ENCODE measurements at regions not wholly inside any gene's neighbourhood (a gene's known extent, or its start where the extent isn't known, plus 50 kb on each side); places are given as distances from the start of the nearest gene placed in this dataset.
"Not testable (repeated sequence)": the region's sequence is repeated elsewhere in the genome, so short reads cannot be mapped to it uniquely, and the experiment has no call there.

DNA sequence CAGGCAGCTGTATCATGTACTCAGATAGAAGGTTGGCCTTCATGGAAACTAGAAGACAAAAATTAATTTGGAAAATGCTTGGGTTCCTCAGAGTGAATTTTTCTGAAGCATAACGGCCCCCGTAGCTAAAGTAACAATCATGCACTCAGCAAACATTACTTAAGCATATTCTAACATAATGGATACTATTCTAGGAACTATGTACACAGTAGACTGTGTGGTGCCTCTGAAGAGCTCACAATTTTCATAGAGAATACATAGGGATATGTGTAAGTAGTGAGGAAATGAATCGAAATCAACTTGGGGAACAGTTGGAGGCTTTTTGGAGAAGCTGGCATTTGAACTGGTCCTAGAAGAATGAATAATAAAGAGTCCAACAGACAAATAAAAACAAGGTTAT, 1045.0 kb downstream of the GLUD2 start:
- no peak for DNase-seq

DNA sequence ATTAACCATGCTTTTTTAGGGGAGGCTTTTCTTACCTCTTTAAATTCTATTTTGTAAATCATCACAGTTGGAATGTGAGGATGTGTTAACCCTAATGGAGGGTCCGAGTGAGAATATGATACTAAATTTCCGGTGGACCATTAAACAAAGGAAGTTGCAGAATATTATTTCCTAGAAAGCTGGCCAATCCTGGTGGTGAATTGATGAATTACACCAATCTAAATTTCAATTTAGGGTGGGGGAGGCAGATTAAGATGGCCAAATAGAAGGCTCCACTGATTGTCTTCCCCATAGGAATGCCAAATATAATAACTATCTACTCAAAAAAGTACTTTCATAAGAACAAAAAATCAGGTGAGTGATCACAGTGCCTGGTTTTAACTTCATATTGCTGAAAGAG, 1045.6 kb downstream of the GLUD2 start:
- no peak for DNase-seq

DNA sequence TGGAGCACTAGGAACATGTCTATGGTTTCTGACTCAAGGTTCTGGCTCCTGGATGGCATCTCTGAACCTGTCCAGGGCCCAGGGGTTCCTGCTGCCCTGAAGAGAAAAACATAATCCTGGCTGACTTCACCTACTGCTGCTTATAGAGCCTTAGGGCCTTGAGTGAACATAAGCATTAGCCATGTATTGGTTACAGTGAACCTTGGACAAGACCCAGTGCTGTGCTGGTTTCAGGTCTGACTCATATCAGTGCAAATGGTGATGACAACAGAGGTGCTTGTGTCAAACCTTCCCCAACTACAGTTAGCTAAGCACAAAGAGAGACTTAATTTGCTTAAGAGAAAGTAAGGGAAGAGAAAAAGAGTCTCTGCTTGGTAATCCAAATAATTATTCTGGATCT, 1047.2 kb downstream of the GLUD2 start:
- DNase-seq: no peak

DNA sequence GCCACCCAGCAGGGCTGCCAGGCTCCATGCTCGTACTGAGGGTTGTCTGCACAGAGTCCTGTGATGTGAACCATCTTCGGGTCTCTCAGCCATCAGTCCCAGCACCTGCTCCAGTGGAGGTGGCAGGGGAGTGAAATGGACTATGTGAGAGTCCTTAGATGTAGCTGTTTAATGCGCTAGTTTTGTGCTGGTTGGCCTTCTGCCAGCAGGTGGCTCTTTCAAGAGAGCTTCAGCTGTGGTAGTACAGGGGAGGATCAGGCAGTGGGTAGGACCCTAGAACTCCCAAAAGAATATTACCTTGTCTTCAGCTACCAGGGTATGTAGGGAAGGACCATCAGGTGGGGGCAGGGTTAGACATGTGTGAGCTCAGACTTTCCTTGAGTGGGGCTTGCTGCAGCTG, 1066.0 kb downstream of the GLUD2 start:
- DNase-seq: no peak

DNA sequence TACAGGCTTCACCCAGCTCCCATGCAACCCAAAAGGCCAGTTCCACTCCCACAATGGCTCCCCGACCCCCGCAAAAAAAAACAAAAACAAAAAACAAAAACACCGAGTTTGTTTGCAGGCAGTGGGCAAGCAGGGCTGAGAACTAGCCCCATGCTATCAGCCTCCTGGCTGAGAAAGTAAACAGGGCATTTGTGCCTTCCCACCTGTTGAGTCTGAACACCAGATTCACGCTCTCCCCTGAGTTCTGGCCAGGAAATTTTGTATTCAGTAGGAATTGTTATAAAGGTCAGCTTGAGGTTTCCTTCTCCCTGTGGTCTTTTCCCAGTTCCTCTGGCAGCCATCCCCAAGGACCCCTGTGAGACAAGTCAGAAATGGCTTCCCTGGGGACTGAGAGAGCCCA, 1066.5 kb downstream of the GLUD2 start:
- DNase-seq: no peak

DNA sequence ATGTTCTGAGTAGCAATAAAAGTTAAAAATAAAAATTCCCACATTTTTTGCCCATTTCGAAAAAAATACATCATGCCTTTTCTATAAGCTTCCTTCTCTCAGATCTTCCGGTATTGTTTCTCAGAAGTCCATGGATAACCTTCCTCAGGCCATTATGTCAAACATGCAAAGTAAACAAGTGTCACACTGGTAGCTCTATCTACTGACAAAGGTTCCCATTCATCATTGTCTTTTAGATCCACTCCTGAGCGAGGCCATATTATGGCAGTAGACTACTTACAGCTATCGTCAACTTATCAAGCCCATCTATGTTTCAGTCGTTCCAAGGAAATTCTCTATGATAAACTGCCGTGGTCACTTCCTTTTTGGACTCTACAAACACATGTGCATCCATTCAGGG, 1068.2 kb downstream of the GLUD2 start:
- no peak for DNase-seq

DNA sequence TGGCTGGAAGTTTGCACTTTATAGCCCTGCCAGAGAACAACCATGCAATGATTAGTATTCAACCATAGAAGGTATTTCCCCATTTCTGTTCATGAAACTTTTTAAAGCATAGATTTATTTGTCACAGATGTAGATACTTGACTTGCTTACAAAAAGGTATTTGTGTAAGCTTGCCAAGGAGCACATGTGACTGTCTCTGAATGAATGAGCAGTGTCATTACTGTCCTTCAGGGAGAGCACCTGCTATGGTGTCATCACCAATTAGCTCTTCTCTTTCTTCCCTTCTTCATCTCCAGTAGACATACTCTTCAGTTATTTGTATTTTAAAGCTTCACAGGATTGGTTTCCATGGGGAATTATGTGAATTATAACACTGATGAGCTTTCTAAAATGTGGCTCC, 1064.7 kb upstream of the GRIA3 start:
- no peak for DNase-seq

DNA sequence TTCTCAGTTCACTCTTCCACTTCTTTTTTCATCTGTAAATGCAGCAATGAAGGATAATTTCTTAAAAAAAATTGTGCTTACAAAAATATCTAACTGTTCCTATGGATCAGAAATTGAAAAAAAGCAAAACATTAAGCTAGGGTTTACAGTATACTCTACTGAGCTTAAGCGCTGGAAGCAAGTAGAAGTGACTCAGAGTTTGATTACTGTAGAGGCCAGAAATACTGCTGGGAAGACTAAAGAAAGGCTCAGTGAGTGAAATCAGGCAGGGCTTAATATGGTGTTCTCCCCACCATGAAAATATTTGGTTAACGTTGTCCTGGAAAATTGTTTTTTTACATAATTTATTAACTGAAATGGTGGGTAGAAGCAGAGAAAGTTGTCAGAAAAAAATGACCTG, 1061.8 kb upstream of the GRIA3 start:
- DNase-seq: no peak

DNA sequence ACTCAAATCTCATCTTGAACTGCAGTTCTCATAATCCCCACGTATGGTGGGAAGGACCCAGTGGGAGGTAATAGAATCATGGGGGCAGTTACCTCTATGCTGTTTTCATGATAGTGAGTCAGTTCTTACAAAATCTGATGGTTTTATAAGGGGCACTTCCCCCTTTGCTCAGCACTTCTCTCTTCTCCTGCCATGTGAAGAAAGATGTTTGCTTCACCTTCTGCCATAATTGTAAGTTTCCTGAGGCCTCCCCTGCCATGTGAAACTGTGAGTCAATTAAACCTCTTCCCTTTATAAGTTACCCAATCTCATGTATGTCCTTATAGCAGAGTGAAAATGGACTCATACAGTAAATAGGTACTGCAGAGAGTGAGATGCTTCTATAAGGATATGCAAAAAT, 1050.6 kb upstream of the GRIA3 start:
- no peak for DNase-seq

DNA sequence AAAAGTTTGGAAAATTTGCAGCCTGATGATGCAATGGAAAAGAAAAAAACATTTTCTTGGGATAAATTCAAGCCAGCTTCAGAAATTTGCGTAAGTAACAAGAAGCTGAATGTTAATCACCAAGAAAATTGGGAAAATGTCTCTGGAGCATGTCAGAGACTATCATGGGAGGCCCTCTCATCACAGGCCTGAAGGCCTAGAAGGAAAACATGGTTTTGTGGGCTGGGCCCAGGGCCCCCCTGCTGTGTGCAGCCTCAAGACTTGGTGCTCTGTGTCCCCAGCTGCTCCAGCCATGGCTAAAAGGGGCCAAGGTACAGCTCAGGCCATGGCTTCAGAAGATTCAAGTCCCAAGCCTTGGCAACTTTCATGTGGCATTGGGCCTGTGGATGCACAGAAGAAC, 1049.8 kb upstream of the GRIA3 start:
- no peak for DNase-seq

DNA sequence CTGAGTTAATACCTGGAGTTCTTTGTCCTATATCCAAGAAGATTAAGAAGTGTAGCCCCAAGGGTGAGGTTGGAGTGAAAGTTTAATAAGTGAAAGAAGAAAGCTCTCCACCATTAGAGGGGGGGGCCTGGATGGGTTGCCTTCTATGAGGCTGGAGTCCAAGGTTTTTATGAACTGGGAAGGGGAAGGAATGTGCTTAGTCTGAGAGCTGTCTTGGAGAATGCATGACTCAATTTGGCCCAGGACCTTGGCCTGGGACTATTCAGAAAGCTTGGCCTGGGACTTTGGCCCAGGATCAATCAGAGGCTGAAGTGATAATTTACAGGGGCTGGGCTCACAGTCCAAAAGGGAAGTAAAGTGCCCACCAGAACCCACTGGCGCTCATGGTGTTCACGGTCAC, 1049.0 kb upstream of the GRIA3 start:
- no peak for DNase-seq

DNA sequence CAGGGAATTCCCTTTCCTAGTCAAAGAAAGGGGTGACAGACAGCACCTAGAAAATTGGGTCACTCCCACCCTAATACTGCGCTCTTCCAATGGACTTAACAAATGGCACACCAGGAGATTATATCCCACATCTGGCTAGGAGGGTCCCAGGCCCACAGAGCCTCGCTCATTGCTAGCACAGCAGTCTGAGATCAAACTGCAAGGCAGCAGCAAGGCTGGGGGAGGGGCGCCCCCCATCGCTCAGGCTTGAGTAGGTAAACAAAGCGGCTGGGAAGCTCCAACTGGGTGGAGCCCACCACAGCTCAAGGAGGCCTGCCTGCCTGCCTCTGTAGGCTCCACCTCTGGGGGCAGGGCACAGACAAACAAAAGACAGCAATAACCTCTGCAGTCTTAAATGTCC, 1043.9 kb upstream of the GRIA3 start:
- DNase-seq: not testable (repeated sequence)

DNA sequence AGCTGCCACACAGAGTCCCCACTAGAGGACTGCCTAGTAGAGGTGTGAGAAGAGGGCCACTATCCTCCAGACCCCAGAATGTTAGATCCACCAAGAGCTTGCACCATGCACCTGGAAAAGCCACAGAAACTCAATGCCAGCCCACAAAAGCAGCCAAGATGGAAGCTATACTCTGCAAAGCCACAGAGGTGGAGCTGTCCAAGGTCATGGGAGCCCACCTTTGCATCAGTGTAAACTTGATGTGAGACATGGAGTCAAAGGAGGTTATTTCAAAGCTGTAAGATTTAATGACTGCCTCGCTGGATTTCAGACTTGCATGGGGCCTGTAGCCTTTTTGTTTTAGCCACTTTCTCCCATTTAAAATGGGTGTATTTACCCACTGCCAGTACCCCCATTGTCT, 1030.1 kb upstream of the GRIA3 start:
- DNase-seq: no peak

DNA sequence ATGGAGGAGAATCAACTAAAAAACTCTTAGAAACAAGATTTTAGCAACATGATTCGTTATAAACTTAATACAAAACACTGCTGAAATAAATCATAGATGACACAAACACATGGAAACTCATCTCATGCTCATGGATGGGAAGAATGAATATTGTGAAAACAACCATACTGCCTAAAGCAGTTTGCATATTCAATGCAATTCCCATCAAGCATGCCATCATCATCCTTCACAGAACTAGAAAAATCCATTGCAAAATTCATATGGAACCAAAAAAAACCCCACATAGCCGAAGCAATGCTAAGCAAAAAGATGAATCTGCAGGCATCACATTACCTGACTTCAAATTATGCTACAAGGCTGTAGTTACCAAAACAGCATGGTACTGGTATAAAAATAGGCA, 1015.8 kb upstream of the GRIA3 start:
- DNase-seq: no peak

DNA sequence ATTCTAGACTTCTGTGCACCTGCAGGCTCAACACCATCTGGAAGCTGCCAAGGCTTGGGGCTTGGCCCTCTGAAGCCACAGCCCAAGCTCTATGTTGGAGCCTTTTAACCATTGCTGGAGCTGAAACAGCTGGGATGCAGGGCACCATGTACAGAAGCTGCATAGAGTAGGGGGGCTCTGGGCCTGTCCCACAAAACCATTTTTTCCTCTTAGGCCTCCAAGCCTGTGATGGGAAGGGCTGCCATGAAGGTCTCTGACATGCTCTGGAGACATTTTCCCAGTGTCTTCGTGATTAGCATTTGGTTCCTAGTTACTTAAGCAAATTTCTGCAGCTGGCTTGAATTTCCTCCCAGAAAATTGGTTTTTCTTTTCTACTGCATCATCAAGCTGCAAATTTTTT, 999.3 kb upstream of the GRIA3 start:
- no peak for DNase-seq

DNA sequence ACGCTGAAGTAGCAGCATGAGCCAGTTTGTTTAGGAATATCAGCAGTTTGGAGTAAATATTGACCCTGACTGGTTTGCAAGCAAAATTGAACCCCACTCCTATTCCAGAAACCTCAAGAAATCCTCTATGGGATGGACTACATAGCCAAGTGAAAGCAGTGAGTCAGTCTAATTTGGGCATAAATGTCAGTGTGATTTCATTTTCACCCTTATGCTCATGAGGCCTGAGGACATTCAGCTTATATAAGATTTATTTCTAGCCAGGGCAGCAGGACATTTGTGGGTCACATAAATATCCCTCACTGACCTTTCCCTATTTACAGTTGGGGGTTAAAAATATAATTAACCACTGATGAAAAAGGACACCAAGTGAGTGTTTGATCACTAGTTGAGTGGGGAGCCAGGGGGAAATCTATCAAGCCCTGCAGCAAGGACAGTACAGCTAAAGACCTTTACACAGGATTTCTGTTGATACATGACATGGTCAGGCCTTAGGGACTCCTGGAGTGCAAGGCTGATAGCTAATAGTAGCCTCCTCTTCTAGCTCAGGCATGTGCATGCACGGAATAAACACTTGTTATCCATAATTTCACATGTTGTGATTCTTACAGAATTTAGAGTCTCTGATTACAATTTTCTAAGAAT, 996.9 kb upstream of the GRIA3 start:
- no peak for DNase-seq

DNA sequence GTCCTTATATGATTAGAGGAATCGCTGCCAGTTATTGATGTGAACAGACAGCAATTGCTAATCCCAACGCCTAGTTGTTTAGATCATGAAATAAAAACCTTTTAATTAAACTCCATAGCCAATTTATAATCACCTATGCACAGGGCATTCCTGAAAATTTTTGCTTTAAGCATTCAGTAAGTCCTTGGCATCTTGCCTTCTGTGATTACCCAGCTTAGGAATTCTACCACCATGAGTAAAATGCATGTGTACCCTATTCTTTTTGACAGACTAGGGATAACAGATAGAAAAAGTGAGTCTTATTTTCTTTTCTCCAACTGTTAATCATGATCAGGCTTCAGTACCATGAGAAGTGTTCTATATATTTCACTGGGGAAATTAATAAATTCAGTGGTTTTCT, 995.3 kb upstream of the GRIA3 start:
- no peak for DNase-seq

DNA sequence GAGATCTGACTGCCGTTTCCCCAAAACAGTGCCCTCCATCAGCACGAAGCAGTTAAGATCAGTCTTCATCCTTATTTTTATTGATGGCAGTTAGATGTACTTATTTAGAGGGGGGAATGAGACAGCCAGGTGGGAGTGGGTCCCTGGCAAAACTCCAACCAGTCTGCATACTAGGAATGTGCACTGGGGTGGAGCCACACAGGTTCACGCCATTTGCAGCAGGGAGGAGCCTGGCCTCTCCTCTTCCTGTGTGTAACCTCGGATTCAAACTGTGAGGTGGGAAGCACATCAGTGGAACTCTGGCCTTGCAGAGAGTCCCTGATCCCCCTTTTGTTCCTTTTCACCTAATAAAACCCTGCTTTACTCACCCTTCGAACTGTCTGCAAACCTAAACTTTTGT, 987.7 kb upstream of the GRIA3 start:
- DNase-seq: no peak

DNA sequence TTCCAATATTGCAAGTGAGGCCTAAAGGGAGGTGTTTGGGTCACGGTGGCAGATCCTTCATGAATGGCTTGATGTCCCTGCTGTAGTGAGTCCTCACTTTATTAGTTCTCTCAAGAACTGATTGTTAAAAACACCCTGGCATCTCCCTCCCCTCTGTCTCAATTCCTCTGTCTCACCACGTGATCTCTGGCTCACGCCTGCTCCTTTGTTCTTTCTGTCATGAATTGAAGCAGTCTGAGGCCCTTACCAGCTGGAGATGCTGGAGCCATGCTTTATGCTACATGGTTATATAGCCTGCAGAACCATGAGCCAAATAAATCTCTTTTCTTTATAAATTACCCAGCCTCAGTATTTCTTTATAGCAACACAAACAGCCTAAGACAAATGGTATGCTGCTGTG, 980.7 kb upstream of the GRIA3 start:
- no peak for DNase-seq

DNA sequence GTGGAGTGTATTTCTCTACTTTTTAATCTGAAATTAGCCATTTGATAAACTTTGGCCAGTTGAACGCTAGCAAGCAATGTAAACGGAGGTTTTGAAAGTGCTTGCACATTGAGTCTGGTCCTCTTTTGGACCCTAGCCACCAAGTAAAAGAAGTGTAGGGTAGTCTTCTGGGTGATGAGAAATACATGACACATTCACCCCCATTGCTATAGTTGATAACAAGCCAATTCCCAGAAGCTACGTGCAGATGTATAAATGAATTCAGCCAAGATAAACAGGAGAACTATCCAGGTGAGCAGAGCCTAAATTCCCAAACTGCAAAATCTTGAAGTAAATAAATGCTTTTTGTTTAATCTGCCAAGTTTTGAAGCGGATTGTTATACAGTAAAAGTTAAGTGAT, 965.4 kb upstream of the GRIA3 start:
- DNase-seq: no peak

DNA sequence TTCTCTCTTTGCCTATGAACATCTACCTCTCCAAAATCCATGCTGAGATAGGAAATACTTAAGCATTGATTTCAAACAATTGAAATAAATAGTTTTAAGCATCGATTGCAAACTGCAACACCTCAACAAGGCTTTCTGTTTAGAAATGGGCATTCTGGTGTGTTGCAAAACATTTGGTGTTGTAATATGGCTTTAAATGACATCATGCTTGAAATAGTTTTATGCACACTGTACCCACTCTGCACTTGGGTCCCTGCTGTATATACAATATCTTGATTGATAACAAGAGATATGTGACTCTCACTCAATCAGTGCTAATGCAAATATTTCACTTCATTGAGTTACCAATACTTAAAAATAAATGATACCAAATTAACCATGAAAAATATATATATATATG, 964.9 kb upstream of the GRIA3 start:
- no peak for DNase-seq

DNA sequence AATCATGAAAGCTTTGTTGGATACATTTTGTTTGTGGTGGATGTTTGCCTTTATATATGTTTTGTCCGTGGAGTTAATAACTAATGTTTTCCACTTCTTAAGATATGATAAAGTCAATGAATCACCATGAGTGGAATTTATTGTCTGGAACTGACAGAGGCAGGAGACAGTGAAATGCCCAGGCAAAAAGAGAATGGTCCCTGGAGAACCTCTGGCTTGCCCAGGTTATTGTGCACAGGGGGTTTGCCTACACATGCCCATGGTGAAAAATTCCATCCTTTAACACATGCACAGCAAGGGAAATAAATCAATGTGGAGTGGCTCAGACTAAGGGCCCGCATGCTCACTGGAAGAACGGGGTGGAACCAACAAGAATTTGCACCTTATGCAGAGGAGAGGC, 964.3 kb upstream of the GRIA3 start:
- DNase-seq: no peak

DNA sequence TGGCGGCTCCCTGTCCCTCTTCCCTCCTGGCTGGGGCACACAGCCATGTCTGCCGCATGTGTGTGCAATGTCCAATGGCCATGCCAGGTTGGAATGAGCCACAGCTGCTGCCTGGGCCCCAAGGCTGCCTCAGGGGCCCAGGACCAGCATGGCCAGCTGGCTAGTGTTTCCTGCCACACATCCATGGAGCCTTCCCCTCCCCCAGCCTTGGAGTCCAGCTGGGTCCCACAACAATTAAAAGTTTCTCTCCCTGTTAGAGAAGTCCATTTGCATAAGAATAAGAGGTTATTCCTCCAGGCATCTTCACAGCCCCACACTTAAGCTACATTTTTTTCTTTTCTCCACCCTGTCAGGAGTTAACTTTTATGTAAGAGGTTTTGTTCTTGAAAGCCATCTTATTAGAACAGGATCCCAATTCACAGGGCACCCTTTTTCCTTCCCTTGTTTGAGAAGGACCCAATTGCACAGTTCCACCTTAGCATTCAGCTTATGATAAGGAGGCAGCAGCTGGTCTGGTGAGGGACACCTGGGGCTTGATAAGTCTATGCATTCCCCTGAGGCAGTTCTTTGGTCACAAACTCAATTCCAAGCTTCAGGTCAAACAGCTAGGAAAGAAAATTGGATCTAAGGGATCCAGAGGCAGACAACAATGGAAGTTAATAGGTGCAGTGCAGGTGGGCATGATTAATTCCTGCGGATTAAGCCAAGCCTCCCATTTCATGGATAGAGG, 963.3 kb upstream of the GRIA3 start:
- no peak for DNase-seq

DNA sequence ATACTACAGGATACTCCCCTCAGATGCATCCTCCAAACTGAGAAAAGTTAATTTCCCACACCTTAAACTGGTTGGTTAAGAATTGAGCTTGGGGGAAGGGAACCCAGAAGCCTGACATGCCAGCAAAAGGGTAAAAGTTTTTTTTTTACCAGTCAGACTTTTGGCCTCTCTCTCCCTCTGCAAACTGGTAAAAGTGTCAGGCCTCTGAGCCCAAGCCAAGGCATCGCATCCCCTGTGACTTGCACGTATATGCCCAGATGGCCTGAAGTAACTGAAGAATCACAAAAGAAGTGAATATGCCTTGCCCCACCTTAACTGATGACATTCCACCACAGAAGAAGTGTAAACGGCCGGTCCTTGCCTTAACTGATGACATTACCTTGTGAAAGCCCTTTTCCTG, 962.3 kb upstream of the GRIA3 start:
- not testable (repeated sequence) for DNase-seq

DNA sequence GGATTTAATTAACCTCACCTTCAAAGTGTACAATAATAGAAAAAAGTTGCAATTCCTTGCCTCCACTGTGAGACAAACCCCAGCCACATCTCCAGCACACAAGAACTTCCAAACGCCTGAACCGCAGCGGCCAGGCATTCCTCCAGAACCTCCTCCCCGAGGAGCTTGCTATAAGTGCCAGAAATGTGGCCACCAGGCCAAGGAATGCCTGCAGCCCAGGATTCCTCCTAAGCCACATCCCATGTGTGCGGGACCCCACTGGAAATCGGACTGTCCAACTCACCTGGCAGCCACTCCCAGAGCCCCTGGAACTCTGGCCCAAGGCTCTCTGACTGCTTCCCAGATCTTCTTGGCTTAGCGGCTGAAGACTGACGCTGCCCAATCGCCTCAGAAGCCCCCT, 959.9 kb upstream of the GRIA3 start:
- DNase-seq: not testable (repeated sequence)

All from suppressor macrophage treated with lipopolysaccharide for 1 hour (primary cell).